RWPE2 (cell line): ENCODE measurements at regions not wholly inside any gene's neighbourhood (a gene's known extent, or its start where the extent isn't known, plus 50 kb on each side); places are given as distances from the start of the nearest gene placed in this dataset.

Source experiments
- ATAC-seq: fragments of 200-7000 bp; cut with Tn5 transposase; 3 replicates; pipeline ENCODE4 v1.9.1; 2021; ENCODE audit warnings: low read depth
- DNase-seq: peaks from one replicate; pipeline ENCODE4 v3.0.0-alpha.2; 2020; ENCODE audit warnings: low spot score
- H3K27ac ChIP-seq: fragments of 450-650 bp; 2 replicates; pipeline ENCODE4 v1.5.1; 2017; ENCODE audit warnings: mild to moderate bottlenecking; ENCODE audit not compliant: poor library complexity, severe bottlenecking
- H3K27me3 ChIP-seq: fragments of 250-450 bp; sonication (Bioruptor Pico); 2 replicates; pipeline ENCODE4 v1.5.1; 2021; ENCODE audit warnings: mild to moderate bottlenecking, moderate library complexity; ENCODE audit not compliant: insufficient read depth, poor library complexity, severe bottlenecking
- H3K36me3 ChIP-seq: fragments of 250-450 bp; sonication (Bioruptor Pico); 2 replicates; pipeline ENCODE4 v1.5.1; 2020; ENCODE audit warnings: low read depth, mild to moderate bottlenecking, moderate library complexity
- H3K4me1 ChIP-seq: fragments of 250-450 bp; sonication (Bioruptor Pico); 2 replicates; pipeline ENCODE4 v1.5.1; 2021; ENCODE audit warnings: mild to moderate bottlenecking, moderate library complexity; ENCODE audit not compliant: insufficient read depth, poor library complexity, severe bottlenecking
- H3K4me3 ChIP-seq: fragments of 250-450 bp; sonication (Bioruptor Pico); 2 replicates; pipeline ENCODE4 v1.5.1; 2021; ENCODE audit warnings: mild to moderate bottlenecking, moderate library complexity; ENCODE audit not compliant: severe bottlenecking
- H3K9me3 ChIP-seq: fragments of 250-450 bp; sonication (Bioruptor Pico); 2 replicates; pipeline ENCODE4 v1.5.1; 2021; ENCODE audit warnings: mild to moderate bottlenecking, moderate library complexity; ENCODE audit not compliant: severe bottlenecking
- CTCF ChIP-seq: fragments of 450-650 bp; IDR thresholded peaks from one replicate; pipeline ENCODE4 v1.5.1; 2017; ENCODE audit warnings: mild to moderate bottlenecking, moderate library complexity; ENCODE audit not compliant: poor library complexity, severe bottlenecking

- Histone ChIP-seq H3K4me3 (no peak overlapping the region), H3K9me3 (peaks cover 3% of the 10 kb centered on the region), H3K27me3 (no peaks in the 10 kb centered on the region), H3K27ac (no peak overlapping the region), H3K4me1 (peaks cover 12% of the 10 kb centered on the region), H3K36me3 (no peaks in the 10 kb centered on the region)
- DNase-seq, result no peak
- ATAC-seq, result no peak
- no peak for TF ChIP-seq CTCF
Observed at GRCh38 chr2:9083287-9083686, 79.8 kb upstream of the MBOAT2 start.

- no peaks in the 10 kb centered on the region for H3K36me3 ChIP-seq
- ATAC-seq (no peak), DNase-seq (no peak)
- H3K27ac ChIP-seq, result peak overlapping the region; percentile 8
- no peaks in the 10 kb centered on the region for H3K27me3 ChIP-seq
- peaks cover 3% of the 10 kb centered on the region for H3K9me3 ChIP-seq
- TF ChIP-seq CTCF, result no peak
- H3K4me3 ChIP-seq, result no peak overlapping the region
- H3K4me1 ChIP-seq, result peaks cover 10% of the 10 kb centered on the region
Observed at GRCh38 chr2:9082158-9082557, 78.7 kb upstream of the MBOAT2 start.

GRCh38 chr2:9081750-9082149 is 78.3 kb upstream of the MBOAT2 start:
- peaks cover 5% of the 10 kb centered on the region for H3K4me1 ChIP-seq
- DNase-seq, result no peak
- H3K4me3 ChIP-seq, result no peak overlapping the region
- ATAC-seq, result no peak
- H3K36me3 ChIP-seq, result no peaks in the 10 kb centered on the region
- TF ChIP-seq CTCF, result no peak
- H3K27me3 ChIP-seq, result no peaks in the 10 kb centered on the region
- peaks cover 3% of the 10 kb centered on the region for H3K9me3 ChIP-seq
- peak overlapping the region; percentile 8 for H3K27ac ChIP-seq

GRCh38 chr2:9078405-9078804 is 74.9 kb upstream of the MBOAT2 start:
- DNase-seq, result no peak
- no peak for TF ChIP-seq CTCF
- peaks cover 3% of the 10 kb centered on the region for H3K9me3 ChIP-seq
- H3K4me3 ChIP-seq, result no peak overlapping the region
- no peak for ATAC-seq
- peaks cover 4% of the 10 kb centered on the region for H3K4me1 ChIP-seq
- H3K36me3 ChIP-seq, result no peaks in the 10 kb centered on the region
- no peaks in the 10 kb centered on the region for H3K27me3 ChIP-seq
- no peak overlapping the region for H3K27ac ChIP-seq

- no peak for DNase-seq
- no peak overlapping the region for H3K27ac ChIP-seq
Observed at GRCh38 chr2:9077691-9078090, 74.2 kb upstream of the MBOAT2 start.

More at GRCh38 chr2:9077691-9078090, 74.2 kb upstream of the MBOAT2 start:
- Histone ChIP-seq H3K27me3 (no peaks in the 10 kb centered on the region), H3K9me3 (peaks cover 3% of the 10 kb centered on the region), H3K4me1 (peaks cover 4% of the 10 kb centered on the region), H3K36me3 (no peaks in the 10 kb centered on the region), H3K4me3 (no peak overlapping the region)
- no peak for TF ChIP-seq CTCF
- no peak for ATAC-seq
